Transverse colon (tissue), 3 donors: ENCODE measurements at regions not wholly inside any gene's neighbourhood (a gene's known extent, or its start where the extent isn't known, plus 50 kb on each side); places are given as distances from the start of the nearest gene placed in this dataset.

Experiments used
- EP300 ChIP-seq: sonication (generic); formaldehyde crosslinking; IDR thresholded peaks from one replicate; pipeline ENCODE4 v1.6.1; 2017; ENCODE audit warnings: antibody characterized with exemption, low read depth
- TF ChIP-seq, protein P1 (sequence below), 5 experiments: fragments of 200-600 bp in 3 of 5; fragments of 450-650 bp in 2 of 5; sonication (generic) in 3 of 5; IDR thresholded peaks; 1 replicate in 2 of 5; 2 replicates in 3 of 5; pipeline ENCODE4 v1.5.1; 2016 to 2017; ENCODE audit warnings: antibody characterized with exemption in 5 of 5, inconsistent platforms in 3 of 5, mild to moderate bottlenecking in 2 of 5, moderate library complexity in 1 of 5

DNA sequence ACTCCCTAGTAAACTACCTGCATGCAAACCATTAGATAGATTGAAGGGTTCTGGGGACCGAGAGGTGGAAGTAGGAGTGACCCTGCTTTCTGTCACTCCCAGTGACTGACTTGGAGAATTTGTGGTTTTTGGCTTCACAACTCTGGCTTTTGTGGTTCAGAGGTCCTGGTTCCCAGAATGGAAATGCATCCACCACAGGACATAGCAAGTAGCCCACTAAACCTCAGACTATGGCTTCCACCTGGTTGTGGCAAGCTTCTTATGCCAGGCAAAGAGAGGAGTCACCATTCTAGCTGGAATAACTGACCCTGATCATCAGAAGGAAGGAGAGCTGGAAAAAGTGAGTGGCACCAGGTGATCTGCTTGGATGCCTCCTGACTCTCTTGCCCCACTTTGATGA lies 162.4 kb upstream of the TMEM260 start:
- TF ChIP-seq, protein P1, sequence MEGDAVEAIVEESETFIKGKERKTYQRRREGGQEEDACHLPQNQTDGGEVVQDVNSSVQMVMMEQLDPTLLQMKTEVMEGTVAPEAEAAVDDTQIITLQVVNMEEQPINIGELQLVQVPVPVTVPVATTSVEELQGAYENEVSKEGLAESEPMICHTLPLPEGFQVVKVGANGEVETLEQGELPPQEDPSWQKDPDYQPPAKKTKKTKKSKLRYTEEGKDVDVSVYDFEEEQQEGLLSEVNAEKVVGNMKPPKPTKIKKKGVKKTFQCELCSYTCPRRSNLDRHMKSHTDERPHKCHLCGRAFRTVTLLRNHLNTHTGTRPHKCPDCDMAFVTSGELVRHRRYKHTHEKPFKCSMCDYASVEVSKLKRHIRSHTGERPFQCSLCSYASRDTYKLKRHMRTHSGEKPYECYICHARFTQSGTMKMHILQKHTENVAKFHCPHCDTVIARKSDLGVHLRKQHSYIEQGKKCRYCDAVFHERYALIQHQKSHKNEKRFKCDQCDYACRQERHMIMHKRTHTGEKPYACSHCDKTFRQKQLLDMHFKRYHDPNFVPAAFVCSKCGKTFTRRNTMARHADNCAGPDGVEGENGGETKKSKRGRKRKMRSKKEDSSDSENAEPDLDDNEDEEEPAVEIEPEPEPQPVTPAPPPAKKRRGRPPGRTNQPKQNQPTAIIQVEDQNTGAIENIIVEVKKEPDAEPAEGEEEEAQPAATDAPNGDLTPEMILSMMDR (IDR thresholded peaks at IDR 0.05): no peak
- no peak for TF ChIP-seq EP300
